HG03521 (cell line): ENCODE measurements at regions not wholly inside any gene's neighbourhood (a gene's known extent, or its start where the extent isn't known, plus 50 kb on each side); places are given as distances from the start of the nearest gene placed in this dataset.

Source experiments
- ATAC-seq: cut with Tn5 transposase; IDR thresholded peaks from one replicate; pipeline ENCODE4 v1.9.1; 2021; ENCODE audit warnings: mild to moderate bottlenecking, moderate library complexity; ENCODE audit not compliant: unreplicated experiment

DNA sequence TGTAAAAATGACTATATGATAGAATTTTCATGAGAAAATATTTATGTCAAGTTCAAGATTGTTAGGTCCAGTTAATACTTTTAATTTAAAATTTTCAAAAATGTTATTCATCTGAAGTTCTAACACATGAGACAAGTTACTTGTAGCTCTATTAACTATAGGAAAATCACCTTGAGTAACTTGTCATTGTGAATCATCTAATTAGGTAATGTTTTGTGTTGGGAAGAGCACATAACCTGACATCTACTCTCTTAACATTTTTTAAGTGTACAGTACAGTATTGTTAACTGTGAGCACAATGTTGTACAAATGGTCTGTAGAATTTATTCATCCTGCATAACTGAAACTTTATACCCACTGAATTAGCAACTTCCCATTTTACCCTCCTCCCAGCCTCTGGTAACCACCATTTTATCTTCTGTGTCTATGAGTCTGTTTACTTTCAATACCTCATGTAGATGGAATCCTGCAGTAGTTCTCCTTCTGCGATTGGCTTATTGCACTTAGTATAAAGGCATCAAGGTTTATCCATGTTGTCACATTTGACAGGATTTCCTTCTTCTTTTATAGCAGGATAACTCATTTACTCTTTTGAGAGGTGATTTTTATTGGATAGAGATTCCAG lies 54.6 kb downstream of the ARL4A start:
- no peak for ATAC-seq

DNA sequence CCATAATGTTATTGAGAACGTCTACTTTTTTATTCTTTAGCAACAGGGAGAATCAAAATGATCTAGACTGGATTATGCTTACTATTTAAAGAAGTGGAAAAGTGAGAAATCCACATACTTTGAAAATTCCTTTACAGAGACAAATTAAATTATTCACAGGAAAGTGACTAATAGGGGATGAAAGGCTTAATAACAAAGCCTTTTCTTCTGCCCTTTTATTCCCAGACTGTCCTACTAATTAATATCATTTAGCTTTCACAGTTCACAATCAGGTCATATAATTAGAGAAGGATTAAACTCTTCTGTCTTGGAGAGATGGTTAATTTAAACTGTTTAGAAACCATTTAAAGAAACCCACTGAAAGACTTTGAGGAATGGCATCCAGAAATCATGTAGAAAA lies 58.8 kb downstream of the ARL4A start:
- no peak for ATAC-seq

DNA sequence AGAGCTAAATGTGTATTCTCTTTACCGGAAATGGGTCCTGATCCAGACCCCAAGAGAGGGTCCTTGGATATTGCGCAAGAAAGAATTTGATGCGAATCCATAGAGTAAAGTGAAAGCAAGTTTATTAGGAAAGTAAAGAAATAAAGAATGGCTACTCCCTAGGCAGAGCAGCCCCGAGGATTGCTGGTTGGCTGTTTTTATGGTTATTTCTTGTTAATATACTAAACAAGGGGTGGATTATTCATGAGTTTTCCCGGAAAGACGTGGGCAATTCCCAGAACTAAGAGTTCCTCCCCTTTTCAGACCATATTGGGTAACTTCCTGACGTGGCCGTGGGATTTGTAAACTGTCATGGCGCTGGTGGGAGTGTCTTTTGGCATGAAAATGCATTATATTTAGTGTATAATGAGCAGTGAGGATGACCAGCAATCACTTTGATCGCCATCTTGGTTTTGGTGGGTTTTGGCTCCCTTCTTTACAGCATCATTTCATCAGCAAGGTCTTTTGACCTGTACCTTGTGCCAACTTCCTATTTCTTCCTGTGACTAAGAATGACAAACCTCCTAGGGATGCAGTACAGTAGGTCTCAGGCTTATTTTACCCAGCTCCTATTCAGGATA lies 60.4 kb downstream of the ARL4A start:
- ATAC-seq: no peak

DNA sequence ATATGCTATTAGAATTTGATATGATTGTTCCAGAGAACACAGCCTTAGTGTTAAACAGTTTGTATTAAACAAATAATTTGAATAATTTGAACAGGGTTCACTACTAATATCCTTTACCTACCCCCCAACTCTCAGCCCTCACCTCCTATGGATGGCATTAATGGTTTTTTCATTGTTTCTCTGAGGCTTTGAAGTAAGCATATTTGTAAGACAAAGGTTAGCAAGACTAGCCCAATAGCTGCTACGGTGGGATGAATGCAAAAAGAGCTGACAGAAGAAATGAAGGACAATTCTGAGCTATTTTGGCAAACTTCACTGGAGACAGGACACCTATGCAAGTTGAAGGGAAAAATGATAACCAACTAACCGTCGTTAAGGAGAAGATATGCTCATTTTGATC lies 61.6 kb downstream of the ARL4A start:
- no peak for ATAC-seq

DNA sequence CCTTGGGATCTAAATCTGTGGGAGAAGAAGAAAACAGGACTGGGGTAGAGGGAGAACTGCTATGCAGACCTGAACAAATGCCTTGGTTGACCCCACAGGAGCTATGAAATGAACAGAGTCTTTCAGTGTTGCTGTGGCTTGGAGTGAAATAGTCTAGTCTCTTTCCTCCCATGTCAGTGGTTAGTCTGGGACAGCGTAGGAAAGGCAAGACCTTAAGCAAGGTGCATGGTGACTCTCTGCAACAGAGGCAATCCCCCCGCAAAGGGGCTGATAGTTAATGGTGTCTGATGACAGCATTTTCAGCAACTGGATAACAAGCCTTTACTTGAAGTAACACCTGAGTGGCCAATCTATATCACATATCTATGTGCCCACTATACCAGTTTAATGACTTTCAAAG lies 62.3 kb downstream of the ARL4A start:
- ATAC-seq: no peak

DNA sequence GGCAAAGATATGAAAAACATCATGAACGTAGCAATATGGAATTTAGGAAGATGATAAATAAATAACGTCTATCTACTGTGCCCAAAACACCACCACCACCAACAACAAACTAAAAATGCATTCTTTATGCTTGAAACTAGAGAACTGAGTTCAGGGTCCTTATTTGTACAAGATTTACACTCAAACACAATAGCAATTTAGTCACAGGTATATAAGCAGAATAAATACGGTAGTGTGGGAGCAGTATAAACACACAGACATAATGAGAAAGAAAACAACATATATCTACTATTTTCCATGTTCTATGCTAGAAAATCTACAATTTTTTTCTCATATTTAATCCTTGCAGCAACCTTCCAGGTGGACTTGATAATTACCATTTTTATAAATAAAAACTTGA lies 64.3 kb downstream of the ARL4A start:
- ATAC-seq: no peak

DNA sequence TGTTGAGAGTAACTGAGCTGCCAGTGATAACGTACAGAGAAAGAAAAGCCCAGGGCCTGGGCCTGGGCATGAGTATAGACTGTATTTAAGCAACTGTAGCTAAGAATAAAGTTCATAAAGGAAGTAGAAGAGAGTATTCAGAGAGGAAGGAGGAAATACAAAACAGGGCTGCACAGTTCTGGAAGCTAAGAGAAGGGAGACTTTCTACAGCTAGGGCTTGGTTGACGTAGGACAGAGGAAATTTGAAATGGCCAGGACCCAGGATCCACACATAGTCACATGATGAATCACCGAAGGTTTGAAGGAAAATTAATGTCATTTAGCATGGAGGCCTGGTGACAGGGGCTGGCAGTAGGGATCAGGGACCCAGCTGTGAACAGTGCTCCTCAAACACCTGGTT lies 66.7 kb downstream of the ARL4A start:
- ATAC-seq: no peak

DNA sequence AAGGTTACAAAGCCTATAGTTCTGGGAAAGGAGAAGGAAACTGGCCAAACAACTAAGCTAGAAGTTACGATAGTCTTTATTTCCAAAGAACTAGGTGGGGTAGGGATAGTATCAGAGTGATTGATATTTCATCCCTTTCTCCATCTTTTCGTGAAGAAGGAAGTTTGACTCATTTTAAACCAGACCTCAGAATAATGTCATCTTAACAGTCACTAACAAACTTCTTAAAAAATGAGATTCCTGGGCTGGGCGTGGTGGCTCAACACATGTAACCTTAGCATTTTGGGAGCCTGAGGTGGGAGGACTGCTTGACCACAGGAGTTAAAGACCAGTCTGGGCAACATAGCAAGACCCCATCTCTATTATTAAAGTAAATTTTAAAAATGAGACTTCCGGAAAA lies 69.4 kb downstream of the ARL4A start:
- ATAC-seq: no peak

DNA sequence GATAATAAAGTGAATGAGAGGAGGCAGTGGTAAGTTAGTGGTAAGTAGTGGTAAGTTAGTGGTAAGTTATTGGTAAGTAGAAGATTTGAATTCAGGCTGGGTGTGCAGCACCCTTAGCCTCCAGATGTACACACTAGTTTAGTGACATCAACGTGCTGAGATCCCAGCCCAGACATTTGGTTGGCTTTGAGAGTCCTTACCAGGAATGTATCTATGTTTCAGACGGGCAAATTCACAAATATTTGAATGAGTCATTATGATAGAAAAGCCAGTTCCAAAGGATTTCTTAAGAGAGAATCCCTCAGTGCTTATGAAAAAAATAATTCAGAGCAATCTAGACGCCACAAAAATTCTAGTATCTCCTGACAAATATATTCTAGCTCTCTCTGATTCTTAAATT lies 70.0 kb downstream of the ARL4A start:
- no peak for ATAC-seq

DNA sequence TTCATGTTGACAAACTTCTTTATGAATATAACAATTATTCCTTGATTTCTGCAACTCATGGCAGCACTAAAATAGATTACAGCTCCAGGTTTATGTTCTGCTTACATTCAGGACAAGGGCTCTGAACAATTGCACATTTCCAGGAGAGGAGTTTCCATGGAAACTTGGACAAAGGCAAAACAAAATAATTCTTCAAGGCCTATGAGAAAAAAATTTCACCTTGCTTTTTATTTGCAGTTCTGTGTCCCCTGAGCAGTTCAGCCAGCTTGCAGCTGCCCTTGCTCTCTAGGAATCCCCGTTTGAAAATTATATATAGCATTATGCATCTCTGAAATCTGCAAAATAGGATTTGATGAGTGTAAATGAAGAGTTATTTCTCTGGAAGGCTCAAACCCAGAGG lies 71.7 kb downstream of the ARL4A start:
- no peak for ATAC-seq

DNA sequence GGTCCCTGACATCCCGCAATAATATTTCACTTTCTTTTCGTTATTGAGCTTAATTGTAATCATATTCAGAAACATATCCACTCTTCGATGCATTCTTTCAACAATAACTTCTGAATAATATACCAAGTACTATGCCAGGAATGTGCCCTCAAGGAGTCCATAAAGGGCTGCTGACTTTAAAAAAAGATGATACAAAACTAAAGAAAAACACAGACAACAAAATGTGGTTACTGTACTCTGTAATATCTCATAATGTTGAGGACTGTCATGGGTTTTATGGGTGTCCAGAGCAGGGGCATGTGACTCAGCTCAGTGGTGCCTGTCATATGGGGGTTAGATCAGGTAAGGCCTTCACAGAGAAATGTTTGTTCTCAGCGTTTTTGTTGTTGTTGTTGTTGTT lies 73.7 kb downstream of the ARL4A start:
- no peak for ATAC-seq

DNA sequence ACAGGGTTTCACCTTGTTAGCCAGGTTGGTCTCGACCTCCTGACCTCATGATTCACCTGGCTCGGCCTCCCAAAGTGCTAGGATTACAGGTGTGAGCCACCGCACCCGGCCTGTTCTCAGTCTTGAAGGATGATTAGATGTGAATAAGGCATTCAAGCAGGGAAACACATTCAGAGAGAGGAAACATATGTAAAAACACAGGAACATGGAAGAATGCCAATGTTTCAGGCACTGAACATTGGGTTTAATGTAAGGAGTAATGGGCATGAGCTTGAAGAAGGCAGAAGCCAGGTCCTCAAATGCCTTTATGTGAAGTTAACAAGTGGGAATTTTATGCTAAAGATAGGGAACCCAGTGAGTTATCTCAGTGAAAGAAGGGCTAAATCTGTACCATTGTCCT lies 74.3 kb downstream of the ARL4A start:
- no peak for ATAC-seq

DNA sequence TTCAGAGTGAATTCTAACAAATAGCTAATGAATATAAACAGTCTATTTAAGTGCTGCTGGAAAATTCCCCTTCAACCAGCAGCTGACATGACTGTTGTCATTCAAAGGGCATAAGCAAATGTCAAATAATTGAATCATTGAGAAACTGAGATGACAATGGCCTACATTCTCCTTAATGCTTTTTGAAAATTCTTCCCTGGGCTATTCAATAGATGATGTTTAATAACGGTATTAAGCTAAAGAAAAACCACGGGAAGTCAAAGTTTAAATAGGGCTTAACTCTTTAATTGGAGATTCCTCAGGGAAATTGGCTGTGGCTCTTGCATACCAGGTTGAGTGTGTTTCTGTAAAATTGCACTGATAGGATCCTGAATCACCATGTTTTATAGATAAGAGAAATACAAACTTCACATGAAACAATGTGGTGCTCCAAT lies 77.0 kb downstream of the ARL4A start:
- no peak for ATAC-seq

DNA sequence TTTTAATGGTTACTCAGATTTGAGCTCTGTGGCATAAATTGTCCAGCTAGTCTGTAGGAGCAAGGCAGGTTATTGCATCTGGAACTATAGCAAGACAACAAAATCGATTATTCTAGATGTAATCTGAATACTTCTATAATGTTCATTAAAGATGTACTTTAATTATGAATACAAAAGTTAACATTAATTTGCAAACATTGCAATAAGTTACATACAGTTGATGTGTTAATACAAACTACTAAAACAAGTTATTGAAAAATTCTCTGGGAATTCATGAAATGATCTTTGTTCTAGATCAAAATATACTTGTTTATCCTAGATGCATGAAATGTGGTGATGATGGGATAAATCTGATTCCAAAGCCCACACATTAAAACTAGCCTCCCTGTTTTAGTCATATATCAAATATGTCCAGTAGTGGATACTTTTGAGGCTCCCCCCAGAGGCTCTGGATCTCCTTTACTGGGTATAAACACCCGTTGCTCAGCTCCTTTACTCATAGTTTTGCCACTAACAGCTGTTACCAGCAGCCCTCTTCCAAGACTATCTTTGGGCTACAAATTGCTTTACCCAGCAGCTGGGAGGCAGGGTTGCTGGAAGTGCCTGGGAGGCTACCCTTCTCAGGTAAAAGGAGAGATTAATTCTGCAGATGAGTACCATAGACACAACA lies 78.1 kb downstream of the ARL4A start:
- no peak for ATAC-seq

DNA sequence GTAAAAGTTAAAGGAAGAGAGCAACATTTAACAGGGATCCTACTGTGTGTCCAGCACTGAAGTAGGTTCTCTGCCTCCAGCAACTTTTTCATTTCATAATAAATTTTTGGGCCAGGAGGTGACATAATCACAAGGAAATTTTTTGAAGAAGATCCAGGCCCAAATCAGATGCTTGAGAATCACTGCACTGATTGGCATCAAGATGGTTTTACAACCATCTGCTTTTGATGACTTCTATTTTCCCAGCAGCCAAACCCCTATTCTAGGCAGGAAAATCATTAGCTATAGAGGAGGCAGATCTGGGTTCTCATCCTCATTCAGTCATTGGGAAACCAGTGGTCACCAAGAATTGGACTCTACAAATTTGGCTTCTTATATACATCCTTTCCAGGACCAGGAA lies 79.0 kb downstream of the ARL4A start:
- ATAC-seq: no peak

DNA sequence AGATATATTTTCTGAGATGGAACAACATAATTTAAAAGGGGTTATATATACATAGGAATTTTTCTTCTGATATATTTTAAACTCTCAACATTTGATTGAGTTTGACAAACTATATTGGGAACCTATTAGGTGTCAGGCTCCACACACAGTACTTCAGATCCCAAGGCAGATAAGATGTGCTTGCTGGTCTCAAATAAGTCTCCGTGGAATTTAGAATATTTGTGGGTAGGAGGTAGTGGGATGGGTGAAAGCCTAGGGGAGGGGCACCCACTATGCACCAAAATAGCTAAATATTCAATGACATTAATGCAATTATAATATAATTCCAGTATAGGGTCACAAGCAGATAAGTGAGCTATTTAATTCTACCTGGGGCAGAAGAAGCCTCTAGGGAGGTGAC lies 81.5 kb downstream of the ARL4A start:
- ATAC-seq: no peak

DNA sequence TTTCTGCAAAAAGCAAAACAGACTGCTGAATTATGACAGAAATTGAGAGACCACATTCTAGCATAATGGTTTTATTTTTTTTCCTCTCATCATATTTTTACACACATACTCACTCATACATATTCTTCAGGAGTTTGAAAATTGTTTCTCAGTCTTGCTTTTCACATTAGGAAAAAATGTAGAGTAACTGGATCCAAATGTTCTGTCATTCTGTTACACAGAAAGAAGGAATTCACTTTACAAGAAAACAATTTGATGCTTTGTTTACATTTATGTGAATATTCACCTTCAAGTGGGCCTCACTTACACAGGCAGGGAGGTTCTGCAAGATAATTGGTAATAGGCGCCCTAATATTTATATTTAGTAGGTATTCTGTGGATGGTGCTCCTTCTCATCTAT lies 82.0 kb downstream of the ARL4A start:
- no peak for ATAC-seq

DNA sequence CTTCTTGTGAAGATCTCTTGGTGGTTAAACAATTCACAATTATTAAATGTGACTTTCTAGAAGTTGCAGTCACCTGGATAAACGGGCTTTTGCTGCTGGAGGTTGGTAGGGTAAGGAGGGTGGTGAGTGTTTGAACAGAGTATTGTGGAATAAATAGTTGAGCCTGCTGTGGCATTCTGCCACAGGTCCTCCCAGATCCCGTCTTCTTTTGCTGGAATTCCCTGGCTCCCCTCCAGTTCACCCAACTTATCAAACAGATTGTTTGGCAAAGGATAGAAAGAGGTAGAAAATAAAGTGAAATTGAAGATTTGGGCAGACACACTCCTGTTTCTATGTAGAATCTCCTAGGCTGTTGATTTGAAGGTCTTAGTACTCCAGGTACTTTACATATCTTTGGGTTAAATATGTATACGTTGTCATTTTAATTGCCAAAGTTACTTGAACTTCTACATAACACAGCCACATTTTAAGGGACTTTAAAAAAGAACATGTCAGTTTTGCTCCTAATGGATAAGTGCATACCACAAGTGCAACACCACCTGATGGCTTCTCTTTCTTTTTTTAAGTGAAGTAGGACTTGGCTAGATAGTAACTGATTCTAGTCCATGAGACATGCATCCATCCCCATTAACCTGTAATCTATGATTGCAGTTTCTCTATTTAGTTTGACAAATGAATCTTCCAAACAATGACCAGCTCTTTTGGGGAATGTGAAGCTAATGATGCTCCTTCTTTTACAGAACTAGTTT lies 83.0 kb downstream of the ARL4A start:
- no peak for ATAC-seq

DNA sequence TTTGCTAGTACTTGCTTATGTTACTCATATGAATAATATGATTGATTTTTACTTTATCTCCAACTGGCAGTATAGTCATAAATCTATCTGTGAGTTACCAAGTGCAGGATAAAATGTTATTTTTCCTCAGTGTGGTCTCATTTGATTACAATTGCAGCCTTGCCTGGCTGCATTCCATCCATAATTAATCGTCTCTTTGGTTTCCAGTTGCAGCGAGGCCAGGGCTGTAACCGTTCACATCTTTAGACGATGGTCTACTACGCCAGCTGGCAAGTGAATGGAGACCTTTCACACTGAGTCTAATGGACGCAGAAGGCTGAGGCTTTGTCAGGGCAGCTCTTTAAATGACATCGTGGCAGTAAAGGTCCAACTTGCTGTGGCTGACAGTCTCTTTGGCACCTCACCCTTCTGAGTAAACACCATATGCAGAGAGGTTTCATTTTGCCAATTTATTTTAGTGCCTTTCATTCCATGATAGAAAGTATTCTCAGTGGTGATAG lies 84.0 kb downstream of the ARL4A start:
- ATAC-seq: no peak

DNA sequence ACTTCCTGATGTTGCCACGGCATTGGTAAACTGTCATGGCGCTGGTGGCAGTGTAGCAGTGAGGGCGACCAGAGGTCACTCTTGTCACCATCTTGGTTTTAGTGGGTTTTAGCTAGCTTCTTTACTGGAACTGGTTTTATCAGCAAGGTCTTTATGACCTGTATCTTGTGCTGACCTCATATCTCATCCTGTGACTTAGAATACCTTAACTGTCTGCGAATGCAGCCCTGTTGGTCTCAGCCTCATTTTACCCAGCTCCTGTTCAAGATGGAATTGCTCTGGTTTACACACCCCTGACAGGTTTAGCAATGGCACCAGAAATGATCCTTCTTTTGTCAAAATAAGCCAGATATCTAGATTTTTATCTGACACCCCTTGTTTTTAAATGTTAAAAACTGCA lies 85.3 kb downstream of the ARL4A start:
- ATAC-seq: no peak

DNA sequence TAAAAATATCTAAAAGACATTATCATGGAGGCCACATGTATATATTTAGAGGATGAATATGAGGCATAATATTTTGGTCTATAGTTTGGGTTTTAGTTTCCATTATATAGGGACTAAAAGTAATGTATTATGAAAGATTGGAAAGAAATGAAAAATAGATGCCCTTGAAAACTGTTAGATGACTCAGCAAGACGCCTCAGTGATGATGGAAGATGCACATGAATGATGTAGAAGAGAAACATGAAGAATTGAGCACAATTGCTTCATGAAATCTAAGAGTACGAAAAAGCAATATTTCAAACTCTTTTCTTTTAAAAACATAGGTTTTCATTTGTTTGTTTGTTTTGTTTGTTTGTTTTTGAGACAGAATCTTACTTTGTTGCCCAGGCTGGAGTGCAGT lies 89.8 kb downstream of the ARL4A start:
- no peak for ATAC-seq

DNA sequence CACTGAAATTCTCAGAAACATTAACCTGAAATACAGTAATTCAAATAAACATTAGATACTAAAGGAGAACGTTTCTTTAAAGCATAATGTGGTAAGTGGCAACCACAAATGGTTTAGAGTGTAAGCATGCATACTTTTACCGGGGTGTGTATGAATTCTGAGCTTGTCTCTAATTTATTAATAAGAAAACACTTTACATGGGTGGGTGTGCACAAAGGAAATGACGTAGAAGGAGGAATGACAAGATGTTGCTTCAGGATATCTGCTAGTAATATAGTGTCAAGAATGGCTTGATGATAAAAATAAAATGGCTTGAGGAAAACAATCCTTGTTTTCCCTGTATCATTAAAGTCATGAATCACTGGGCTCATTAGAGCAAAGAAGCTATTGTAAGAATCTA lies 92.5 kb downstream of the ARL4A start:
- no peak for ATAC-seq
